ENCODE measurements at regions not wholly inside any gene's neighbourhood (a gene's known extent, or its start where the extent isn't known, plus 50 kb on each side); places are given as distances from the start of the nearest gene placed in this dataset.

- TF ChIP-seq, protein P1, sequence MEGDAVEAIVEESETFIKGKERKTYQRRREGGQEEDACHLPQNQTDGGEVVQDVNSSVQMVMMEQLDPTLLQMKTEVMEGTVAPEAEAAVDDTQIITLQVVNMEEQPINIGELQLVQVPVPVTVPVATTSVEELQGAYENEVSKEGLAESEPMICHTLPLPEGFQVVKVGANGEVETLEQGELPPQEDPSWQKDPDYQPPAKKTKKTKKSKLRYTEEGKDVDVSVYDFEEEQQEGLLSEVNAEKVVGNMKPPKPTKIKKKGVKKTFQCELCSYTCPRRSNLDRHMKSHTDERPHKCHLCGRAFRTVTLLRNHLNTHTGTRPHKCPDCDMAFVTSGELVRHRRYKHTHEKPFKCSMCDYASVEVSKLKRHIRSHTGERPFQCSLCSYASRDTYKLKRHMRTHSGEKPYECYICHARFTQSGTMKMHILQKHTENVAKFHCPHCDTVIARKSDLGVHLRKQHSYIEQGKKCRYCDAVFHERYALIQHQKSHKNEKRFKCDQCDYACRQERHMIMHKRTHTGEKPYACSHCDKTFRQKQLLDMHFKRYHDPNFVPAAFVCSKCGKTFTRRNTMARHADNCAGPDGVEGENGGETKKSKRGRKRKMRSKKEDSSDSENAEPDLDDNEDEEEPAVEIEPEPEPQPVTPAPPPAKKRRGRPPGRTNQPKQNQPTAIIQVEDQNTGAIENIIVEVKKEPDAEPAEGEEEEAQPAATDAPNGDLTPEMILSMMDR (IDR thresholded peaks at IDR 0.05): no peak
- no peak for TF ChIP-seq POLR2A (IDR thresholded peaks at IDR 0.05)
Measured at GRCh38 chr9:24846248-24846912, 300.7 kb upstream of the IZUMO3 start.

Data from Peyer's patch (tissue), 4 donors.